A673 (cell line): ENCODE measurements at regions not wholly inside any gene's neighbourhood (a gene's known extent, or its start where the extent isn't known, plus 50 kb on each side); places are given as distances from the start of the nearest gene placed in this dataset.

Source experiments
- BruUV-seq: library from RNA; stranded (reverse); fragments of 400-500 nt; replicated peaks from 2 replicates; lab custom pipeline; 2021; lab: Mats Ljungman, UMichigan
- CTCF ChIA-PET: fragments of 300-600 bp; sonication (Branson Sonifier 250); formaldehyde crosslinking; loops from one replicate; lab custom pipeline; 2022; ENCODE audit warnings: antibody characterized with exemption; lab: Charles Lee
- POLR2A ChIA-PET: fragments of 300-600 bp; sonication (Branson Sonifier 250); formaldehyde crosslinking; loops from one replicate; lab custom pipeline; 2022; ENCODE audit warnings: antibody characterized with exemption; ENCODE audit not compliant: low non-redundant PET; lab: Charles Lee
- DNase-seq: peaks from one replicate; pipeline ENCODE4 v3.0.0-alpha.2; 2015; ENCODE audit warnings: low spot score
- H3K27ac ChIP-seq: fragments of 200-600 bp; sonication (generic); 2 replicates; pipeline ENCODE4 v1.5.1; 2016; ENCODE audit warnings: mixed run types, low read depth, mild to moderate bottlenecking, mixed read lengths, antibody characterized with exemption, low read length; ENCODE audit not compliant: poor library complexity, severe bottlenecking
- H3K27me3 ChIP-seq: fragments of 200-600 bp; sonication (generic); replicated peaks from 2 replicates; pipeline ENCODE4 v1.6.1; 2017; ENCODE audit warnings: mixed run types, low read depth, mild to moderate bottlenecking, mixed read lengths, antibody characterized with exemption, low read length; ENCODE audit not compliant: insufficient read depth, poor library complexity
- H3K36me3 ChIP-seq: fragments of 200-600 bp; sonication (generic); 2 replicates; pipeline ENCODE4 v1.6.1; 2016; ENCODE audit warnings: mixed run types, mild to moderate bottlenecking, mixed read lengths, antibody characterized with exemption, low read length; ENCODE audit not compliant: insufficient read depth, poor library complexity, severe bottlenecking
- H3K4me1 ChIP-seq: fragments of 200-600 bp; sonication (generic); 2 replicates; pipeline ENCODE4 v1.6.1; 2017; ENCODE audit warnings: mixed run types, mild to moderate bottlenecking, mixed read lengths, antibody characterized with exemption, low read length; ENCODE audit not compliant: insufficient read depth, poor library complexity, severe bottlenecking
- H3K4me3 ChIP-seq: fragments of 200-600 bp; sonication (generic); 2 replicates; pipeline ENCODE4 v1.5.1; 2016; ENCODE audit warnings: low read depth, mixed run types, mild to moderate bottlenecking, mixed read lengths, low read length; ENCODE audit not compliant: poor library complexity, severe bottlenecking
- H3K9me3 ChIP-seq: fragments of 200-600 bp; sonication (generic); 2 replicates; pipeline ENCODE4 v1.6.1; 2016; ENCODE audit warnings: mixed run types, low read depth, mild to moderate bottlenecking, mixed read lengths, antibody characterized with exemption, low read length; ENCODE audit not compliant: poor library complexity, severe bottlenecking
- EZH2 ChIP-seq: fragments of 200-600 bp; sonication (generic); IDR thresholded peaks from 2 replicates; pipeline ENCODE4 v1.6.1; 2017; ENCODE audit warnings: borderline replicate concordance, low read depth, mild to moderate bottlenecking, mixed read lengths, antibody characterized with exemption, low read length; ENCODE audit not compliant: poor library complexity, severe bottlenecking
- intact Hi-C: fragments of 100-400 bp; cut with micrococcal nuclease; formaldehyde crosslinking; loops from one replicate; pipeline ENCODE4 v1.10.0; 2022; ENCODE audit not compliant: unreplicated experiment
- TF ChIP-seq, protein P1 (sequence below): fragments of 300-800, 200-600 bp; sonication (generic); conservative IDR thresholded peaks from 2 replicates; pipeline ENCODE4 v1.5.1; 2017; ENCODE audit warnings: low read depth, mild to moderate bottlenecking, antibody characterized with exemption, low read length, moderate library complexity, mixed read lengths

- DNase-seq = no peak
- TF ChIP-seq EZH2 = no peak
- intact Hi-C loops = no loop called here
- POLR2A ChIA-PET = no interaction called here
- H3K36me3 ChIP-seq = no peaks in the 10 kb centered on the region
- H3K27ac ChIP-seq = no peak overlapping the region
- no peaks in the 10 kb centered on the region for H3K4me1 ChIP-seq
- no peaks in the 10 kb centered on the region for H3K27me3 ChIP-seq
- H3K9me3 ChIP-seq = no peaks in the 10 kb centered on the region
- CTCF ChIA-PET = no interaction called here
- H3K4me3 ChIP-seq = no peak overlapping the region
- no TSS peak for BruUV-seq
Measured at GRCh38 chr14:58829594-58829993, 191.8 kb downstream of the DACT1 start.

GRCh38 chr14:58830121-58830520 is 192.4 kb downstream of the DACT1 start:
- CTCF ChIA-PET = no interaction called here
- H3K9me3 ChIP-seq = no peaks in the 10 kb centered on the region

GRCh38 chr14:58832095-58832521 is 194.3 kb downstream of the DACT1 start:
- Histone ChIP-seq H3K4me3 (no peak overlapping the region), H3K27me3 (no peaks in the 10 kb centered on the region), H3K9me3 (no peaks in the 10 kb centered on the region), H3K4me1 (no peaks in the 10 kb centered on the region), H3K27ac (no peak overlapping the region), H3K36me3 (no peaks in the 10 kb centered on the region)
- TF ChIP-seq, protein P1, sequence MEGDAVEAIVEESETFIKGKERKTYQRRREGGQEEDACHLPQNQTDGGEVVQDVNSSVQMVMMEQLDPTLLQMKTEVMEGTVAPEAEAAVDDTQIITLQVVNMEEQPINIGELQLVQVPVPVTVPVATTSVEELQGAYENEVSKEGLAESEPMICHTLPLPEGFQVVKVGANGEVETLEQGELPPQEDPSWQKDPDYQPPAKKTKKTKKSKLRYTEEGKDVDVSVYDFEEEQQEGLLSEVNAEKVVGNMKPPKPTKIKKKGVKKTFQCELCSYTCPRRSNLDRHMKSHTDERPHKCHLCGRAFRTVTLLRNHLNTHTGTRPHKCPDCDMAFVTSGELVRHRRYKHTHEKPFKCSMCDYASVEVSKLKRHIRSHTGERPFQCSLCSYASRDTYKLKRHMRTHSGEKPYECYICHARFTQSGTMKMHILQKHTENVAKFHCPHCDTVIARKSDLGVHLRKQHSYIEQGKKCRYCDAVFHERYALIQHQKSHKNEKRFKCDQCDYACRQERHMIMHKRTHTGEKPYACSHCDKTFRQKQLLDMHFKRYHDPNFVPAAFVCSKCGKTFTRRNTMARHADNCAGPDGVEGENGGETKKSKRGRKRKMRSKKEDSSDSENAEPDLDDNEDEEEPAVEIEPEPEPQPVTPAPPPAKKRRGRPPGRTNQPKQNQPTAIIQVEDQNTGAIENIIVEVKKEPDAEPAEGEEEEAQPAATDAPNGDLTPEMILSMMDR = no peak
- no peak for TF ChIP-seq EZH2
- BruUV-seq = no TSS peak
- CTCF ChIA-PET = no interaction called here
- DNase-seq = no peak
- POLR2A ChIA-PET = no interaction called here
- intact Hi-C loops = no loop called here

More at GRCh38 chr14:58830121-58830520, 192.4 kb downstream of the DACT1 start:
- intact Hi-C loops = no loop called here
- no peak overlapping the region for H3K4me3 ChIP-seq
- H3K27me3 ChIP-seq = no peaks in the 10 kb centered on the region
- H3K27ac ChIP-seq = no peak overlapping the region
- TF ChIP-seq, protein P1 = no peak
- no peak for TF ChIP-seq EZH2
- DNase-seq = no peak
- no peaks in the 10 kb centered on the region for H3K36me3 ChIP-seq
- no peaks in the 10 kb centered on the region for H3K4me1 ChIP-seq
- POLR2A ChIA-PET = no interaction called here
- BruUV-seq = no TSS peak
